Chondrocyte (in vitro differentiated cells): ENCODE measurements at regions not wholly inside any gene's neighbourhood (a gene's known extent, or its start where the extent isn't known, plus 50 kb on each side); places are given as distances from the start of the nearest gene placed in this dataset.
"Not testable (repeated sequence)": the region's sequence is repeated elsewhere in the genome, so short reads cannot be mapped to it uniquely, and the experiment has no call there.

Source experiments
- DNase-seq: peaks from one replicate; pipeline ENCODE4 v3.0.0; 2021; ENCODE audit warnings: mixed read lengths, low spot score
- H3K27ac Mint-ChIP-seq: one replicate; pipeline ENCODE4 v1.8.0; 2021; ENCODE audit warnings: mild to moderate bottlenecking, moderate library complexity, mixed read lengths; ENCODE audit not compliant: unreplicated experiment
- H3K27me3 Mint-ChIP-seq: 2 replicates; pipeline ENCODE4 v1.8.0; 2021; ENCODE audit warnings: low read depth, mixed read lengths
- H3K36me3 Mint-ChIP-seq: 2 replicates; pipeline ENCODE4 v1.8.0; 2021; ENCODE audit warnings: low read depth, mixed read lengths
- H3K4me1 Mint-ChIP-seq: 2 replicates; pipeline ENCODE4 v1.8.0; 2021; ENCODE audit warnings: low read depth, mild to moderate bottlenecking, mixed read lengths
- H3K4me3 Mint-ChIP-seq: one replicate; pipeline ENCODE4 v1.8.0; 2021; ENCODE audit warnings: mild to moderate bottlenecking, moderate library complexity, mixed read lengths; ENCODE audit not compliant: unreplicated experiment
- H3K9me3 Mint-ChIP-seq: 2 replicates; pipeline ENCODE4 v1.8.0; 2021; ENCODE audit warnings: low read depth, mixed read lengths

- not testable (repeated sequence) for H3K36me3 Mint-ChIP-seq, H3K4me1 Mint-ChIP-seq, H3K27me3 Mint-ChIP-seq, H3K27ac Mint-ChIP-seq, H3K4me3 Mint-ChIP-seq, DNase-seq
- H3K9me3 Mint-ChIP-seq = peaks cover 30% of the 10 kb centered on the region
Observed at GRCh38 chr14:19166056-19166455, 198.8 kb downstream of the POTEM start.

- H3K27ac Mint-ChIP-seq, H3K27me3 Mint-ChIP-seq, H3K4me1 Mint-ChIP-seq, H3K4me3 Mint-ChIP-seq, H3K36me3 Mint-ChIP-seq, DNase-seq: not testable (repeated sequence)
- peaks cover 20% of the 10 kb centered on the region for H3K9me3 Mint-ChIP-seq
Observed at GRCh38 chr14:19167454-19168190, 200.4 kb downstream of the POTEM start.

DNA sequence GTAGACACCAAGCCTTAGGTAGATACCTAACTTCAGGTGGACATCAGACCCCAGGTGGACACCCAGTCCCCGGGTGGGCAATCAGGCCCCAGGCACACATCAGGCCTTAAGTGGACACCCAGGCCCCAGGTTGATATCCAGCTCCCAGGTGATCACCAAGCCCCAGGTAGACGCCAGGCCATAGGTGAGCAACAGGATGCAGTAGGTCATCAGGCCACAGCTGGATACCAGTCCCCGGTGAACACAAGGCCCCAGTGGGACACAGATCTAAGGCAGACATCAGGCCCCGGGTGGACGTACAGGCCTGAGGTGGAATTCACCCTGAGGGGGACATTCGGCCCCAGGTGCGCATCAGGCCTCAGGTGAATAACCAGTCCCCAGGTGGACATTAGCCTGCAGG lies 201.0 kb downstream of the POTEM start:
- H3K9me3 Mint-ChIP-seq = peaks cover 23% of the 10 kb centered on the region
- not testable (repeated sequence) for DNase-seq, H3K4me3 Mint-ChIP-seq, H3K27ac Mint-ChIP-seq, H3K27me3 Mint-ChIP-seq, H3K4me1 Mint-ChIP-seq, H3K36me3 Mint-ChIP-seq

DNA sequence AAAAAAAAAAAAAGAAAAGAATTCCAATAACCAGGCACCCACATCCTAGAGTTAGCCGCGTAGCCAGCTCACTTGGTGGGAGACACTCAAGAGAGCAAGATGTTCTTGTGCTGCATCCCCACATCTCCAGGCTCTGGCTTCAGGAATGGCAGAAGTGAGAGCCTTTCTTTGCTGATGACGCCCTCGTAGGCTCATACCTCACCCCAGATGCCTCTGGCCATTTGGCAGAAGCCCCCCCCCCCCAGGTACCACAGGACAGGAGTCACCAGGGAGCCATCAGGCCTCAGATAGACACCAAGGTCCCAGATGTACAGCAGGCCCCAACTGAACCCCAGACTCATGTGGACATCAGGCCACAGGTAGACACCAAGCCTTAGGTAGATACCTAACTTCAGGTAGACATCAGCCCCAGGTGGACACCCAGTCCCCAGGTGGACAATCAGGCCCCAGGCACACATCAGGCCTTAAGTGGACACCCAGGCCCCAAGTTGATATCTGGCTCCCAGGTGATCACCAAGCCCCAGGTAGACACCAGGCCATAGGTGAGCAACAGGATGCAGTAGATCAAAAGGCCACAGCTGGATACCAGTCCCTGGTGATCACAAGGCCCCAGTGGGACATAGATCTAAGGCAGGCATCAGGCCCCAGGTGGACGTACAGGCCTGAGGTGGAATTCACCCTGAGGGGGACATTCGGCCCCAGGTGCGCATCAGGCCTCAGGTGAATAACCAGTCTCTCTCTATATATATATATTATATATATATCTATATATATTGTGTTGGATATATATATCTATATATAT lies 202.5 kb downstream of the POTEM start:
- H3K4me1 Mint-ChIP-seq, H3K4me3 Mint-ChIP-seq, DNase-seq, H3K36me3 Mint-ChIP-seq, H3K27me3 Mint-ChIP-seq, H3K27ac Mint-ChIP-seq: not testable (repeated sequence)
- H3K9me3 Mint-ChIP-seq = peaks cover 26% of the 10 kb centered on the region

DNA sequence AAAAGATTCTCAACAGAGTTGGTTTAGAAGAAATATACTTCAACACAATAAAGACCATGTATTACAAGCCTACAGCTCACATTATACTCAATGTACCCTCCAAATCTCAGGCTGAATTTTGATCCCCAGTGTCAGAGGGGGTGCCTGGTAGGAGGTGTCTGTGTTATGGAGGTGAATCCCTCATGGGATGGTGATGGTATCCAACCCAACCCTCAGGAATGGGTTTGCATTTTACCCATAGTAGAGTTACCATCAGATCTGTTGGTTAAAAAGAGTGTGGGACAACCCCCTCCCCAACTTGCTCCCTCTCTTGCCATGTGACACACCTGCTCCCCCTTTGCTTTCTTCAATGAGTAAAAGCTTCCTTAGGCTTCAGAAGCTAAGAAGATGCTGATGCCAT lies 205.5 kb downstream of the POTEM start:
- DNase-seq, H3K27ac Mint-ChIP-seq, H3K27me3 Mint-ChIP-seq, H3K36me3 Mint-ChIP-seq, H3K4me1 Mint-ChIP-seq, H3K4me3 Mint-ChIP-seq: not testable (repeated sequence)
- H3K9me3 Mint-ChIP-seq = peaks cover 33% of the 10 kb centered on the region

DNA sequence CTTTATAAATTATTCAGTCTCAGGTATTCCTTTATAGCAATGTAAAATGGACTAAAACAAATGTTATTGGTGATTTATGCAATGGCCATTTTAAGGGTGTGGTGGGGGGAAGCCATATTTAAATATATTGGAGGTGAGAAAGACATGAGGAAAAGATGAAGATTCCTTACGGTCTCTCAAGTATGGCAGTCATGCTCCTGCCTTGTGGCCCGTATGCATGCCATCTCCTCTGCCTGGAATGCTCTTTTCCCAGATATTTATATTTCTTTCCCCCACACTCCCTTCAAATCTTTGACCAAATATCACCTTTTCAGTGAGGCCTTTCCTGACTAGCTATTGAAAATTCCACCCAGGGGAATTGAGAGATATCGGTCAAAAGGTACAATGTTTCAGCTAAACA lies 206.0 kb downstream of the POTEM start:
- not testable (repeated sequence) for H3K27ac Mint-ChIP-seq, H3K4me3 Mint-ChIP-seq, DNase-seq, H3K27me3 Mint-ChIP-seq, H3K4me1 Mint-ChIP-seq, H3K36me3 Mint-ChIP-seq
- H3K9me3 Mint-ChIP-seq = peaks cover 29% of the 10 kb centered on the region

GRCh38 chr14:19177435-19177834 lies 210.2 kb downstream of the POTEM start:
- DNase-seq, H3K4me1 Mint-ChIP-seq, H3K36me3 Mint-ChIP-seq, H3K27ac Mint-ChIP-seq, H3K27me3 Mint-ChIP-seq, H3K4me3 Mint-ChIP-seq: not testable (repeated sequence)
- H3K9me3 Mint-ChIP-seq = peaks cover 30% of the 10 kb centered on the region

GRCh38 chr14:19180297-19180696 lies 213.1 kb downstream of the POTEM start:
- H3K27ac Mint-ChIP-seq, H3K27me3 Mint-ChIP-seq, H3K36me3 Mint-ChIP-seq: not testable (repeated sequence)

DNA sequence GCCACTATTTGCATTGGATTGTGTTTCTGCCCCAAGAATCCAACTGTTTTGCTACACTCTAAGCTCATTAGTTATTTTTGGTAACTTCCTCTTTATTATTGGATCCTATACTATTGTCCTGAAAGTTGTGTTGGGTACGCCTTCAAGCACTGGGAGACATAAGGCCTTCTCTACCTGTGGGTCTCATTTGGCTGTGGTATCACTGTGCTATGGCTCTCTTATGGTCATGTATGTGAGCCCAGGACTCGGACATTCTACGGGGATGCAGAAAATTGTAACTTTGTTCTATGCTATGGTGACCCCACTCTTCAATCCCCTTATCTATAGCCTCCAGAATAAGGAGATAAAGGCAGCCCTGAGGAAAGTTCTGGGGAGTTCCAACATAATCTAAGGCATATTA lies 213.6 kb downstream of the POTEM start:
- H3K4me3 Mint-ChIP-seq, H3K4me1 Mint-ChIP-seq, H3K36me3 Mint-ChIP-seq, H3K27me3 Mint-ChIP-seq, H3K27ac Mint-ChIP-seq, DNase-seq: not testable (repeated sequence)
- H3K9me3 Mint-ChIP-seq = peaks cover 21% of the 10 kb centered on the region

More at GRCh38 chr14:19180297-19180696, 213.1 kb downstream of the POTEM start:
- H3K4me3 Mint-ChIP-seq, H3K4me1 Mint-ChIP-seq, DNase-seq: not testable (repeated sequence)
- H3K9me3 Mint-ChIP-seq = peaks cover 23% of the 10 kb centered on the region

DNA sequence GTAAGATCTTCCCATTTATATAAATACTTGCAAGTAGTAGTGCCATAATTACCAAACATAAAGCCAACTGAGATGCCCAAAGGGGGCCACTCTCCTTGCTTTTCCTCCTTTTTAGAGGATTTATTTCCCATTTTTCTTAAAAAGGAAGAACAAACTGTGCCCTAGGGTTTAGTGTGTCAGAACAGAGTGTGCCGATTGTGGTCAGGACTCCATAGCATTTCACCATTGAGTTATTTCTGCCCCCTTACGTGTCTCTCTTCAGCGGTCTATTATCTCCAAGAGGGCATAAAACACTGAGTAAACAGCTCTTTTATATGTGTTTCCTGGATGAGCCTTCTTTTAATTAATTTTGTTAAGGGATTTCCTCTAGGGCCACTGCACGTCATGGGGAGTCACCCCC lies 227.9 kb downstream of the POTEM start:
- not testable (repeated sequence) for H3K27ac Mint-ChIP-seq, H3K4me3 Mint-ChIP-seq, H3K4me1 Mint-ChIP-seq, DNase-seq, H3K27me3 Mint-ChIP-seq, H3K36me3 Mint-ChIP-seq
- peaks cover 12% of the 10 kb centered on the region for H3K9me3 Mint-ChIP-seq

GRCh38 chr14:19197488-19198234 lies 230.4 kb downstream of the POTEM start:
- DNase-seq, H3K27me3 Mint-ChIP-seq, H3K4me1 Mint-ChIP-seq, H3K27ac Mint-ChIP-seq, H3K4me3 Mint-ChIP-seq, H3K36me3 Mint-ChIP-seq: not testable (repeated sequence)
- peaks cover 13% of the 10 kb centered on the region for H3K9me3 Mint-ChIP-seq

GRCh38 chr14:19198341-19198740 lies 231.1 kb downstream of the POTEM start:
- H3K27me3 Mint-ChIP-seq = not testable (repeated sequence)

More at GRCh38 chr14:19198341-19198740, 231.1 kb downstream of the POTEM start:
- H3K4me3 Mint-ChIP-seq, H3K4me1 Mint-ChIP-seq, H3K36me3 Mint-ChIP-seq, H3K27ac Mint-ChIP-seq, H3K9me3 Mint-ChIP-seq, DNase-seq: not testable (repeated sequence)
